ENCODE measurements at regions not wholly inside any gene's neighbourhood (a gene's known extent, or its start where the extent isn't known, plus 50 kb on each side); places are given as distances from the start of the nearest gene placed in this dataset.
"Not testable (repeated sequence)": the region's sequence is repeated elsewhere in the genome, so short reads cannot be mapped to it uniquely, and the experiment has no call there.

DNA sequence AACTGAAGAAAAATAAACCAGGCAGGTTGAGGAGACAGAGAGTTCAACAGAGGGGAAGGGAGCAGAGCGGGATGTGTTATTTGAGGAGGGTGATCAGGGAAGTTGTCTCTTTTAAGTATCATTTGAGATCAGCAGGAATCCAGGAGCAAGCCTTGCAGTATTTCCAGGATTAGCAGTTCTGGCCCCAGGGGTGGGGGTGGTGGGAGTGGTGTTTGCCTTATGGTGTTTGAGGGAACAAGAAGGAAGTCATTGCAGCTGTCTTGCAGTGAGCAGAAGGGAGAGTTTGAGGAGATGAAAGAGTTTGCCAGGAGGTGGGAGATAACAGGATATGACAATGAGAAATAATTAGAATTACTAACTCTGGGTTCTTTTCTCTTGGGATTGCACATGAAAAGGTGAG, 418.6 kb downstream of the NELL2 start:
- DNase-seq, result peak; percentile 91

DNA sequence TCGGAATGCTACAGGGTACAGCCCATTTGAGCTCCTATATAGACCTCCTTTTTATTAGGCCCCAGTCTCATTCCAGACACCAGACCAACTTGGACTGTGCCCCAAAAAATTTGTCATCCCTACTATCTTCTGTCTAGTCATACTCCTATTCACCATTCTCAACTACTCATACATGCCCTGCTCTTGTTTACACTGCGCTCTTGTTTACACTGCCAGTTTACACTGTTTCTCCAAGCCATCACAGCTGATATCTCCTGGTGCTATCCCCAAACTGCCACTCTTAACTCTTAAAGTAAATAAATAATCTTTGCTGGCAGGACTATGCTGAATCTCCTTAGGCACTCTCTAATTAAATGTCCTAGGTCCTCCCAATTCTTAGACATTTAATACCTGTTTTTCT, 421.2 kb downstream of the NELL2 start:
- not testable (repeated sequence) for DNase-seq

DNA sequence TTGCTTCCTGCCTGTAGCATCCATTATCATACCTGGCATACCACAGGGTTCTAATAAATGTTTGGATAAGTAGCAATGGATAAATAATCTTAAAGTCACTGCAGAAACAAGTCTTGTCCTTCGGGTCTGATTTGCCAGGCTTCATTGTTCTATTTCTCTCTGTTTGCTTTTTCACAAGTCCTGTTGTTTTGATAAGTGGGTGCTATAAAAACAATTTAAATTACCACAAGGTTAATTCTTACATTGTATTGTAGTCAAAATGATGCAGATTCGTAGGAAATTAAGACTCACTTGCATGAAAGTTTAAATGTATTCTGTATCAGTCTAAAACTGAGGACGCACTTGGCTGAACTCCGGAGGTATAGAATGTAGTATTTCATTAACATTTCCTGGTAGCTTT, 429.9 kb downstream of the NELL2 start:
- no peak for DNase-seq

- DNase-seq, result no peak
Measured at GRCh38 chr12:44441155-44441554, 435.0 kb downstream of the NELL2 start.
